HEK293 (cell line): ENCODE measurements at regions not wholly inside any gene's neighbourhood (a gene's known extent, or its start where the extent isn't known, plus 50 kb on each side); places are given as distances from the start of the nearest gene placed in this dataset.
A peak's percentile ranks its signal among the peaks of the same experiment; 100 is the strongest.
"Not testable (repeated sequence)": the region's sequence is repeated elsewhere in the genome, so short reads cannot be mapped to it uniquely, and the experiment has no call there.

Experiments
- CTCF ChIA-PET: fragments of 350-600 bp; formaldehyde crosslinking; extraction: SDS; loops from one replicate; lab custom pipeline; 2021; ENCODE audit warnings: antibody characterized with exemption; lab: Yijun Ruan, JAX
- POLR2A ChIA-PET: fragments of 300-600 bp; formaldehyde crosslinking; extraction: SDS; loops from one replicate; lab custom pipeline; 2020; ENCODE audit warnings: antibody characterized with exemption, inconsistent platforms; lab: Yijun Ruan, JAX
- H3K27ac ChIP-seq: fragments of 200-500 bp; sonication (Bioruptor generic); 2 replicates; pipeline ENCODE4 v1.5.1; 2014; ENCODE audit warnings: low read depth, low read length, control low read depth, inconsistent platforms; ENCODE audit errors: extremely low read depth
- H3K36me3 ChIP-seq, 2 experiments: fragments of 200-500 bp in 1 of 2; sonication (Bioruptor generic) in 1 of 2; 1 replicate in 1 of 2; 2 replicates in 1 of 2; pipeline ENCODE4 v1.5.1; 2014 to 2017; ENCODE audit warnings: inconsistent platforms in 2 of 2, low read length in 2 of 2; ENCODE audit not compliant: control insufficient read depth in 2 of 2, insufficient read depth in 1 of 2
- H3K4me1 ChIP-seq: fragments of 200-500 bp; sonication (Bioruptor generic); 2 replicates; pipeline ENCODE4 v1.5.1; 2014; ENCODE audit warnings: mild to moderate bottlenecking, low read length, inconsistent platforms; ENCODE audit not compliant: control insufficient read depth, insufficient read depth
- H3K4me3 ChIP-seq: 2 replicates; pipeline ENCODE4 v1.5.1; 2011; ENCODE audit warnings: low read depth, mild to moderate bottlenecking, control low read depth, low read length, moderate library complexity
- H3K9me3 ChIP-seq: fragments of 200-500 bp; sonication (Bioruptor generic); 2 replicates; pipeline ENCODE4 v1.5.1; 2014; ENCODE audit warnings: low read depth, low read length, inconsistent platforms; ENCODE audit not compliant: control insufficient read depth, insufficient read depth
- GLI2 ChIP-seq: fragments of 450-650 bp; formaldehyde crosslinking; IDR thresholded peaks from 2 replicates; pipeline ENCODE4; 2017; ENCODE audit warnings: missing biosample characterization, missing genetic modification characterization, low read depth, borderline replicate concordance
- MZF1 ChIP-seq: fragments of 450-650 bp; formaldehyde crosslinking; IDR thresholded peaks from 2 replicates; pipeline ENCODE4 v1.5.1; 2017; ENCODE audit warnings: missing biosample characterization, missing genetic modification characterization, borderline replicate concordance
- SALL2 ChIP-seq: fragments of 450-650 bp; formaldehyde crosslinking; IDR thresholded peaks from 2 replicates; pipeline ENCODE4 v1.5.0; 2017; ENCODE audit warnings: missing biosample characterization, mild to moderate bottlenecking, missing genetic modification characterization, borderline replicate concordance
- SP3 ChIP-seq: fragments of 450-650 bp; formaldehyde crosslinking; IDR thresholded peaks from 2 replicates; pipeline ENCODE4 v1.5.1; 2016; ENCODE audit warnings: missing biosample characterization, missing genetic modification characterization
- ZBTB17 ChIP-seq: fragments of 450-650 bp; formaldehyde crosslinking; IDR thresholded peaks from 2 replicates; pipeline ENCODE4 v1.5.1; 2016; ENCODE audit warnings: missing biosample characterization, missing genetic modification characterization
- ZBTB7A ChIP-seq: fragments of 450-650 bp; formaldehyde crosslinking; IDR thresholded peaks from 2 replicates; pipeline ENCODE4 v1.5.1; 2016; ENCODE audit warnings: low read depth, missing biosample characterization, missing genetic modification characterization
- ZFHX2 ChIP-seq: fragments of 450-650 bp; formaldehyde crosslinking; conservative IDR thresholded peaks from 2 replicates; pipeline ENCODE4 v1.5.1; 2016; ENCODE audit warnings: missing biosample characterization, missing genetic modification characterization
- ZFP3 ChIP-seq: fragments of 450-650 bp; formaldehyde crosslinking; IDR thresholded peaks from 2 replicates; pipeline ENCODE4 v1.5.1; 2016; ENCODE audit warnings: low read depth, missing biosample characterization, missing genetic modification characterization
- ZFP69B ChIP-seq: fragments of 450-650 bp; formaldehyde crosslinking; IDR thresholded peaks from 2 replicates; pipeline ENCODE4 v1.5.1; 2016; ENCODE audit warnings: missing biosample characterization, missing genetic modification characterization
- ZNF121 ChIP-seq: fragments of 450-650 bp; formaldehyde crosslinking; IDR thresholded peaks from 2 replicates; pipeline ENCODE4 v1.5.1; 2016; ENCODE audit warnings: missing biosample characterization, missing genetic modification characterization
- ZNF239 ChIP-seq: fragments of 450-650 bp; formaldehyde crosslinking; IDR thresholded peaks from 2 replicates; pipeline ENCODE4 v1.5.1; 2016; ENCODE audit warnings: missing biosample characterization, missing genetic modification characterization
- ZNF510 ChIP-seq: fragments of 450-650 bp; formaldehyde crosslinking; IDR thresholded peaks from 2 replicates; pipeline ENCODE4 v1.5.1; 2018; ENCODE audit warnings: mild to moderate bottlenecking, missing genetic modification characterization, missing biosample characterization; ENCODE audit not compliant: insufficient replicate concordance
- ZNF585B ChIP-seq: fragments of 450-650 bp; formaldehyde crosslinking; IDR thresholded peaks from 2 replicates; pipeline ENCODE4 v1.5.1; 2016; ENCODE audit warnings: missing biosample characterization, missing genetic modification characterization
- TF ChIP-seq, protein P1 (sequence below): fragments of 450-650 bp; formaldehyde crosslinking; IDR thresholded peaks from 2 replicates; pipeline ENCODE4 v1.5.1; 2016; ENCODE audit warnings: missing biosample characterization, missing genetic modification characterization
- TF ChIP-seq, protein P2 (sequence below): fragments of 450-650 bp; formaldehyde crosslinking; IDR thresholded peaks from 2 replicates; pipeline ENCODE4 v1.5.1; 2016; ENCODE audit warnings: missing biosample characterization, missing genetic modification characterization, borderline replicate concordance

DNA sequence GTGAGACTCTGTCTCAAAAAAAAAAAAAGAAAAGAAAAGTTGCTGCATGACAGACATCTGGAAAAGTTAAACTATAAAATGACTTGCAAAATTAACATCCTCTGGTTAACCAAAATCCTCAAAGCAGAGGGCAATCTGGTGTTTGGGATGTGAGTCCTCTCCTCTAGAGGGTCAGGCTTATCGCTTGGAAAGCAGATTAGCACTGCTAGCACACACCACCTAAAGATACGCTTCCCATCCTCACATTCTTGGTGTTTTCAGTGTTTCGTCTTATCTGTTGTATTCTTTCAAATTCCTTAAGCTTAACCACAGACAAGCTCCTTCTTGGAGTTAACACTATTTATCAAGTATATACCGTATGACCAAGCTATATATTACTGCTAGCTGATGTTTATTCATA lies 198.0 kb downstream of the SOX4 start:
- no peaks in the 10 kb centered on the region for H3K9me3 ChIP-seq
- CTCF ChIA-PET: interaction anchor here (0.5 to 0.9 kb wide), 3 partner anchors 31 to 175 kb away, joined by 3 to 5 read pairs (median 3); no protein-coding TSS in a partner anchor
- no peak overlapping the region for H3K27ac ChIP-seq
- POLR2A ChIA-PET: interaction anchor here (0.6 kb wide), 1 partner anchor 203 kb away, joined by 10 read pairs; no protein-coding TSS in a partner anchor
- H3K4me1 ChIP-seq: no peaks in the 10 kb centered on the region
- TF ChIP-seq ZFP69B: no peak
- no peak for TF ChIP-seq MZF1 (tag by site-specific recombination)
- no peak for TF ChIP-seq ZNF239 (tag by site-specific recombination)
- no peak for TF ChIP-seq GLI2 (tag by site-specific recombination)
- no peak for TF ChIP-seq ZNF510 (tag by site-specific recombination)
- no peak for TF ChIP-seq ZFHX2 (tag by site-specific recombination)
- no peak for TF ChIP-seq SP3
- TF ChIP-seq ZBTB17: no peak
- TF ChIP-seq, all 188 proteins: peak for 0
- Histone ChIP-seq H3K36me3 (no peaks in the 10 kb centered on the region), H3K4me3 (no peak overlapping the region)

DNA sequence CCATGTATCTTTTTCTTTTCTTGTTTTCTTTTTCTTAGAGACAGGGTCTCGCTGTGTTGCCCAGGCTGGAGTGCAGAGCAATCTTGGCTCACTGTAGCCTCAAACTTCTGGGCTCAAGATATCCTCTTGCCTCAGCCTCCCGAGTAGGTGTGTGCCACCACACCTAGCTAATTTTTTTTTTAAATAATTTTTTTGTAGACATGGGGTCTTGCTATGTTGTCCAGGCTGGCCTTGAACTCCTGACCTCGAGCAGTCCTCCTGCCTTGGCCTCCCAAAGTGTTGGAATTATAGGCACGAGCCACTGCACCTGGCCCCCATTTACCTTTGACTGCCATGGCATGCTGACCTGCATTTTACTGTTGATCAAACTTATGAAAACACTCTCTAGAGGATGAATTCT lies 198.6 kb downstream of the SOX4 start:
- Histone ChIP-seq H3K27ac (no peak overlapping the region), H3K4me1 (no peaks in the 10 kb centered on the region), H3K36me3 (no peaks in the 10 kb centered on the region), H3K4me3 (no peak overlapping the region), H3K9me3 (no peaks in the 10 kb centered on the region)
- CTCF ChIA-PET: interaction anchor here (1.5 kb wide), 1 partner anchor 19 kb away, joined by 4 read pairs; no protein-coding TSS in a partner anchor
- POLR2A ChIA-PET: interaction anchor here (0.6 kb wide), 1 partner anchor 204 kb away, joined by 10 read pairs; no protein-coding TSS in a partner anchor
- TF ChIP-seq SALL2 (tag by site-specific recombination) (no peak), ZBTB7A (no peak), ZNF121 (tag by site-specific recombination) (peak; percentile 93), ZNF585B (tag by site-specific recombination) (no peak)
- TF ChIP-seq, protein P1, sequence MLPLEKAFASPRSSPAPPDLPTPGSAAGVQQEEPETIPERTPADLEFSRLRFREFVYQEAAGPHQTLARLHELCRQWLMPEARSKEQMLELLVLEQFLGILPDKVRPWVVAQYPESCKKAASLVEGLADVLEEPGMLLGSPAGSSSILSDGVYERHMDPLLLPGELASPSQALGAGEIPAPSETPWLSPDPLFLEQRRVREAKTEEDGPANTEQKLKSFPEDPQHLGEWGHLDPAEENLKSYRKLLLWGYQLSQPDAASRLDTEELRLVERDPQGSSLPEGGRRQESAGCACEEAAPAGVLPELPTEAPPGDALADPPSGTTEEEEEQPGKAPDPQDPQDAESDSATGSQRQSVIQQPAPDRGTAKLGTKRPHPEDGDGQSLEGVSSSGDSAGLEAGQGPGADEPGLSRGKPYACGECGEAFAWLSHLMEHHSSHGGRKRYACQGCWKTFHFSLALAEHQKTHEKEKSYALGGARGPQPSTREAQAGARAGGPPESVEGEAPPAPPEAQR (tag by site-specific recombination): no peak
- TF ChIP-seq, protein P2, sequence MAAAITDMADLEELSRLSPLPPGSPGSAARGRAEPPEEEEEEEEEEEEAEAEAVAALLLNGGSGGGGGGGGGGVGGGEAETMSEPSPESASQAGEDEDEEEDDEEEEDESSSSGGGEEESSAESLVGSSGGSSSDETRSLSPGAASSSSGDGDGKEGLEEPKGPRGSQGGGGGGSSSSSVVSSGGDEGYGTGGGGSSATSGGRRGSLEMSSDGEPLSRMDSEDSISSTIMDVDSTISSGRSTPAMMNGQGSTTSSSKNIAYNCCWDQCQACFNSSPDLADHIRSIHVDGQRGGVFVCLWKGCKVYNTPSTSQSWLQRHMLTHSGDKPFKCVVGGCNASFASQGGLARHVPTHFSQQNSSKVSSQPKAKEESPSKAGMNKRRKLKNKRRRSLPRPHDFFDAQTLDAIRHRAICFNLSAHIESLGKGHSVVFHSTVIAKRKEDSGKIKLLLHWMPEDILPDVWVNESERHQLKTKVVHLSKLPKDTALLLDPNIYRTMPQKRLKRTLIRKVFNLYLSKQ (tag by site-specific recombination): no peak

DNA sequence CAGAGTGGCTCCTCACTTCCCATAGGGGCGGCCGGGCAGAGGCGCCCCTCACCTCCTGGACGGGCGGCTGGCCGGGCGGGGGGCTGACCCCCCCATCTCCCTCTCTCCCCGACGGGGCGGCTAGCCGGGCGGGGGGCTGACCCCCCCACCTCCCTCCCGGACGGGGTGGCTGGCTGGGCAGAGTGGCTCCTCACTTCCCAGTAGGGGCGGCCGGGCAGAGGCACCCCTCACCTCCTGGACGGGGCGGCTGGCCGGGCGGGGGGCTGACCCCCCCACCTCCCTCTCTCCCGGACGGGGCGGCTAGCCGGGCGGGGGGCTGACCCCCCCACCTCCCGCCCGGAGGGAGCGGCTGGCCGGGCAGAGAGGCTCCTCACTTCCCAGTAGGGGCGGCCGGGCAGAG lies 203.4 kb downstream of the SOX4 start:
- CTCF ChIA-PET, H3K9me3 ChIP-seq, H3K27ac ChIP-seq, H3K4me3 ChIP-seq, POLR2A ChIA-PET, H3K36me3 ChIP-seq: not testable (repeated sequence)
- H3K4me1 ChIP-seq: peaks cover 19% of the 10 kb centered on the region

DNA sequence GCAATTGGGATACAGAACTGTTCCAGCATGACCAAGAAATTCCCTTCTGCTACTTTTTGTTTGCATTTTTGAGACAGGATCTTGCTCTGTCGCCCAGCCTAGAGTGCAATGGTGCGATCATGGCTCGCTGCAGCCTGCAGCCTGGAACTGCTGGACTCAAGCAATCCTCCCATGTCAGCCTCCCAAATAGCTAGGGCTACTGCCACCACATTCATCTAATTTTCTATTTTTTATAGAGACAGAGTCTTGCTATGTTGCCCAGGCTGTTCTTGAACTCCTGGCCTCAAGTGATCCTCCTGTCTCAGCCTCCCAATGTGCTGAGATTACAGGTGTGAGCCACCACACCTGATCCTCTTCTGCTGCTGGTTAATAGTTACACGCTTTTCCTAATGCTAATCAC lies 204.9 kb downstream of the SOX4 start:
- POLR2A ChIA-PET: no interaction called here
- H3K36me3 ChIP-seq: no peaks in the 10 kb centered on the region

More for the DNA sequence above, 204.9 kb downstream of the SOX4 start:
- CTCF ChIA-PET: interaction anchor here (0.7 to 1.0 kb wide), 2 partner anchors 175 to 1130 kb away, joined by 3 read pairs; no protein-coding TSS in a partner anchor
- peak; percentile 70; the same call in 1 of the 2 replicates for TF ChIP-seq ZNF121 (tag by site-specific recombination)
- TF ChIP-seq ZFP3 (tag by site-specific recombination): no peak
- Histone ChIP-seq H3K4me1 (peaks cover 19% of the 10 kb centered on the region), H3K9me3 (no peaks in the 10 kb centered on the region), H3K4me3 (no peak overlapping the region), H3K27ac (no peak overlapping the region)
